SK-N-SH treated with all-trans-retinoic acid at 6 μM for 48 hours (cell line): ENCODE measurements at regions not wholly inside any gene's neighbourhood (a gene's known extent, or its start where the extent isn't known, plus 50 kb on each side); places are given as distances from the start of the nearest gene placed in this dataset.

Experiments
- BACH2 ChIP-seq: fragments of 250-450 bp; sonication (Bioruptor Pico); IDR thresholded peaks from 2 replicates; pipeline ENCODE4 v1.9.0; 2021; ENCODE audit warnings: mild to moderate bottlenecking, borderline replicate concordance
- CSDC2 ChIP-seq: fragments of 250-450 bp; sonication (Bioruptor Pico); IDR thresholded peaks from 2 replicates; pipeline ENCODE4 v1.5.0; 2020; ENCODE audit warnings: mild to moderate bottlenecking, moderate library complexity
- ESRRG ChIP-seq: fragments of 250-450 bp; sonication (Bioruptor Pico); IDR thresholded peaks from 2 replicates; pipeline ENCODE4 v1.6.1; 2021; ENCODE audit warnings: mild to moderate bottlenecking
- GLIS3 ChIP-seq: fragments of 250-450 bp; sonication (Bioruptor Pico); IDR thresholded peaks from 2 replicates; pipeline ENCODE4 v1.5.0; 2020; ENCODE audit warnings: mild to moderate bottlenecking, moderate library complexity
- OSR1 ChIP-seq: fragments of 250-450 bp; sonication (Bioruptor Pico); IDR thresholded peaks from 2 replicates; pipeline ENCODE4 v1.8.0; 2022; ENCODE audit warnings: moderate library complexity, mild to moderate bottlenecking, inconsistent platforms
- PATZ1 ChIP-seq: fragments of 250-450 bp; sonication (Bioruptor Pico); IDR thresholded peaks from 2 replicates; pipeline ENCODE4 v1.8.0; 2020; ENCODE audit warnings: mild to moderate bottlenecking, moderate library complexity, borderline replicate concordance
- RARB ChIP-seq: fragments of 250-450 bp; sonication (Bioruptor Pico); IDR thresholded peaks from 2 replicates; pipeline ENCODE4 v1.8.0; 2021; ENCODE audit warnings: mild to moderate bottlenecking, moderate library complexity
- SNAI2 ChIP-seq: fragments of 250-450 bp; sonication (Bioruptor Pico); IDR thresholded peaks from 2 replicates; pipeline ENCODE4 v1.5.0; 2020; ENCODE audit warnings: mild to moderate bottlenecking, moderate library complexity
- TOX ChIP-seq: fragments of 250-450 bp; sonication (Bioruptor Pico); IDR thresholded peaks from 2 replicates; pipeline ENCODE4 v1.8.0; 2021; ENCODE audit warnings: mild to moderate bottlenecking, moderate library complexity, borderline replicate concordance
- ZNF565 ChIP-seq: fragments of 450-650 bp; formaldehyde crosslinking; conservative IDR thresholded peaks from 2 replicates; pipeline ENCODE4 v1.5.0; 2020; ENCODE audit warnings: low read depth, mild to moderate bottlenecking, moderate library complexity
- ZNF70 ChIP-seq: fragments of 450-650 bp; formaldehyde crosslinking; IDR thresholded peaks from 2 replicates; pipeline ENCODE4 v1.5.0; 2020; ENCODE audit warnings: mild to moderate bottlenecking, moderate library complexity
- TF ChIP-seq, protein P1 (sequence below): fragments of 250-450 bp; sonication (Bioruptor Pico); IDR thresholded peaks from 2 replicates; pipeline ENCODE4 v1.5.1; 2021; ENCODE audit warnings: mild to moderate bottlenecking, moderate library complexity
- TF ChIP-seq, protein P2 (sequence below): fragments of 250-450 bp; sonication (Bioruptor Pico); IDR thresholded peaks from 2 replicates; pipeline ENCODE4 v1.5.1; 2020; ENCODE audit warnings: low read depth, mild to moderate bottlenecking, moderate library complexity

DNA sequence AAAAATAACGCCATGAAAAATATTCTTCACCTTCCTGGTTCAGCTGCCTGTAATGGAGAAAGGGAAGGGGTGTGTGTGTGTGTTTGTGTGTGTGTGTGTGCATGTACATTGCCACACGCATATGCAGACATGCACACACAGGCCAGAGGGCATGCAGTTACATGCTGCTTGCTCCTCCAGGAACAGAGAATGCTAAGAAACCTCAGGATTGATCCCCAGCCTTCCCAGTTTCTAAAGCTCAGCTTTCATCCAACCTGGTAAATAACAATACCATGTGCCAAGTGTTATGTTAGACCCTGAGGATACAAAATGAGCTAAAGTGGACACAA, 241.7 kb downstream of the SPTSSA start:
- TF ChIP-seq RARB (CRISPR knock-in tag) (no peak), ZNF565 (no peak), CSDC2 (CRISPR knock-in tag) (no peak), PATZ1 (CRISPR knock-in tag) (no peak), SNAI2 (CRISPR knock-in tag) (no peak), BACH2 (CRISPR knock-in tag) (no peak), ZNF70 (no peak), ESRRG (CRISPR knock-in tag) (no peak), GLIS3 (CRISPR knock-in tag) (no peak), OSR1 (CRISPR knock-in tag) (no peak), TOX (CRISPR knock-in tag) (no peak)
- TF ChIP-seq, protein P1, sequence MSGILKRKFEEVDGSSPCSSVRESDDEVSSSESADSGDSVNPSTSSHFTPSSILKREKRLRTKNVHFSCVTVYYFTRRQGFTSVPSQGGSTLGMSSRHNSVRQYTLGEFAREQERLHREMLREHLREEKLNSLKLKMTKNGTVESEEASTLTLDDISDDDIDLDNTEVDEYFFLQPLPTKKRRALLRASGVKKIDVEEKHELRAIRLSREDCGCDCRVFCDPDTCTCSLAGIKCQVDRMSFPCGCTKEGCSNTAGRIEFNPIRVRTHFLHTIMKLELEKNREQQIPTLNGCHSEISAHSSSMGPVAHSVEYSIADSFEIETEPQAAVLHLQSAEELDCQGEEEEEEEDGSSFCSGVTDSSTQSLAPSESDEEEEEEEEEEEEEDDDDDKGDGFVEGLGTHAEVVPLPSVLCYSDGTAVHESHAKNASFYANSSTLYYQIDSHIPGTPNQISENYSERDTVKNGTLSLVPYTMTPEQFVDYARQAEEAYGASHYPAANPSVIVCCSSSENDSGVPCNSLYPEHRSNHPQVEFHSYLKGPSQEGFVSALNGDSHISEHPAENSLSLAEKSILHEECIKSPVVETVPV, result no peak
- TF ChIP-seq, protein P2, sequence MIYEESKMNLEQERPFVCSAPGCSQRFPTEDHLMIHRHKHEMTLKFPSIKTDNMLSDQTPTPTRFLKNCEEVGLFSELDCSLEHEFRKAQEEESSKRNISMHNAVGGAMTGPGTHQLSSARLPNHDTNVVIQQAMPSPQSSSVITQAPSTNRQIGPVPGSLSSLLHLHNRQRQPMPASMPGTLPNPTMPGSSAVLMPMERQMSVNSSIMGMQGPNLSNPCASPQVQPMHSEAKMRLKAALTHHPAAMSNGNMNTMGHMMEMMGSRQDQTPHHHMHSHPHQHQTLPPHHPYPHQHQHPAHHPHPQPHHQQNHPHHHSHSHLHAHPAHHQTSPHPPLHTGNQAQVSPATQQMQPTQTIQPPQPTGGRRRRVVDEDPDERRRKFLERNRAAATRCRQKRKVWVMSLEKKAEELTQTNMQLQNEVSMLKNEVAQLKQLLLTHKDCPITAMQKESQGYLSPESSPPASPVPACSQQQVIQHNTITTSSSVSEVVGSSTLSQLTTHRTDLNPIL (CRISPR knock-in tag), result no peak
